Ishikawa (cell line): ENCODE measurements at regions not wholly inside any gene's neighbourhood (a gene's known extent, or its start where the extent isn't known, plus 50 kb on each side); places are given as distances from the start of the nearest gene placed in this dataset.

Experiments used
- CEBPB ChIP-seq: IDR thresholded peaks from 2 replicates; pipeline ENCODE4 v1.6.1; 2012
- CREB1 ChIP-seq: IDR thresholded peaks from 2 replicates; pipeline ENCODE4 v1.6.1; 2012; ENCODE audit warnings: low read depth
- EGR1 ChIP-seq: IDR thresholded peaks from 2 replicates; pipeline ENCODE4 v1.6.1; 2012
- EP300 ChIP-seq: IDR thresholded peaks from 2 replicates; pipeline ENCODE4 v1.6.1; 2012; ENCODE audit warnings: borderline replicate concordance
- FOXM1 ChIP-seq: IDR thresholded peaks from 2 replicates; pipeline ENCODE4 v1.6.1; 2012; ENCODE audit warnings: low read depth, borderline replicate concordance
- MAX ChIP-seq: IDR thresholded peaks from 2 replicates; pipeline ENCODE4 v1.6.1; 2012
- NFIC ChIP-seq: IDR thresholded peaks from 2 replicates; pipeline ENCODE4 v1.6.1; 2012
- RAD21 ChIP-seq: IDR thresholded peaks from 2 replicates; pipeline ENCODE4 v1.6.1; 2012; ENCODE audit warnings: low read depth
- REST ChIP-seq: IDR thresholded peaks from 2 replicates; pipeline ENCODE4 v1.6.1; 2012; ENCODE audit warnings: low read depth, mild to moderate bottlenecking
- TAF1 ChIP-seq: IDR thresholded peaks from 2 replicates; pipeline ENCODE4 v1.6.1; 2012; ENCODE audit warnings: low read depth, mild to moderate bottlenecking
- TCF12 ChIP-seq: IDR thresholded peaks from 2 replicates; pipeline ENCODE4 v1.6.1; 2012; ENCODE audit warnings: low read depth
- TEAD4 ChIP-seq: IDR thresholded peaks from 2 replicates; pipeline ENCODE4 v1.6.1; 2012
- USF1 ChIP-seq: IDR thresholded peaks from 2 replicates; pipeline ENCODE4 v1.6.1; 2012
- YY1 ChIP-seq: IDR thresholded peaks from 2 replicates; pipeline ENCODE4 v1.6.1; 2012; ENCODE audit warnings: low read depth
- ZBTB7A ChIP-seq: IDR thresholded peaks from 2 replicates; pipeline ENCODE4 v1.6.1; 2012; ENCODE audit warnings: low read depth

GRCh38 chr16:17031484-17032268 lies 439.1 kb downstream of the XYLT1 start:
- TF ChIP-seq REST = no peak
- TF ChIP-seq NFIC = no peak
- no peak for TF ChIP-seq CREB1
- TF ChIP-seq EGR1 = no peak
- TF ChIP-seq MAX = no peak
- no peak for TF ChIP-seq TCF12
- no peak for TF ChIP-seq RAD21
- no peak for TF ChIP-seq CEBPB
- TF ChIP-seq ZBTB7A = no peak
- TF ChIP-seq TAF1 = no peak
- TF ChIP-seq YY1 = no peak
- TF ChIP-seq EP300 = no peak
- TF ChIP-seq FOXM1 = no peak
- TF ChIP-seq USF1 = no peak
- TF ChIP-seq TEAD4 = no peak

- no peak for TF ChIP-seq YY1
- no peak for TF ChIP-seq REST
- no peak for TF ChIP-seq USF1
- TF ChIP-seq CEBPB = no peak
- no peak for TF ChIP-seq CREB1
- TF ChIP-seq TEAD4 = no peak
- TF ChIP-seq RAD21 = no peak
- TF ChIP-seq TCF12 = no peak
- no peak for TF ChIP-seq EP300
- TF ChIP-seq ZBTB7A = no peak
- no peak for TF ChIP-seq MAX
- TF ChIP-seq NFIC = no peak
These were observed 438.4 kb downstream of the XYLT1 start for GRCh38 chr16:17032332-17032731.

GRCh38 chr16:17034477-17035252 lies 436.1 kb downstream of the XYLT1 start:
- TF ChIP-seq TAF1 = no peak
- no peak for TF ChIP-seq FOXM1
- TF ChIP-seq EP300 = no peak
- no peak for TF ChIP-seq CEBPB
- no peak for TF ChIP-seq EGR1
- TF ChIP-seq TEAD4 = no peak
- TF ChIP-seq ZBTB7A = no peak

- no peak for TF ChIP-seq NFIC
- no peak for TF ChIP-seq USF1
- TF ChIP-seq CREB1 = no peak
- TF ChIP-seq YY1 = no peak
- TF ChIP-seq EGR1 = no peak
- TF ChIP-seq TCF12 = no peak
- TF ChIP-seq REST = no peak
- TF ChIP-seq TEAD4 = no peak
- TF ChIP-seq TAF1 = no peak
- TF ChIP-seq EP300 = no peak
- no peak for TF ChIP-seq FOXM1
- TF ChIP-seq MAX = no peak
- TF ChIP-seq ZBTB7A = no peak
- TF ChIP-seq CEBPB = no peak
- no peak for TF ChIP-seq RAD21
These were observed 433.3 kb downstream of the XYLT1 start for GRCh38 chr16:17037499-17037898.
